Anterior cingulate cortex (tissue), 58 donors: ENCODE measurements at regions not wholly inside any gene's neighbourhood (a gene's known extent, or its start where the extent isn't known, plus 50 kb on each side); places are given as distances from the start of the nearest gene placed in this dataset.
"Not testable (repeated sequence)": the region's sequence is repeated elsewhere in the genome, so short reads cannot be mapped to it uniquely, and the experiment has no call there.

Experiments used
- DNase-seq, 58 donors: peaks; one replicate each; lab custom pipeline; 2025; lab: John Stamatoyannopoulos, UW

DNA sequence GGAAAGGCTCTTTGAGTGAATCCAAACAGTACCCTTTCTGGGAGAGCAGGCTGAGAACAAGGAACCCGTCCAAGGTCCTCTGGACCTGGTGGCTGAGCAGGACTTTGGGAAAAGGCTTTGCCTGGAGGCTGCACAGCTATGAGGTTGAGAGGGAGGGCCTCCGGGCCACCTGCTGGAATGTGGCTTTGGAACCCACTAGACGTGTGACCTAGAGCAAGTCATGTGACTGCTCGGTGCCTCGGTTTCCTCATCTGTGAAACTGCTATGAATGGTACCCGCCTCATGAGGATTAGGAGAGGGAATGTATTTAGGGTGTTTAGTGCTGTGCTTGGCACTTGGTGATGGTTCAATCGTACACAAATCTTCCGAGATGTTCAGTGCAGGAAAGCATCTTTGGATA, 50.4 kb downstream of the HAPSTR1 start:
- DNase-seq = no peak

DNA sequence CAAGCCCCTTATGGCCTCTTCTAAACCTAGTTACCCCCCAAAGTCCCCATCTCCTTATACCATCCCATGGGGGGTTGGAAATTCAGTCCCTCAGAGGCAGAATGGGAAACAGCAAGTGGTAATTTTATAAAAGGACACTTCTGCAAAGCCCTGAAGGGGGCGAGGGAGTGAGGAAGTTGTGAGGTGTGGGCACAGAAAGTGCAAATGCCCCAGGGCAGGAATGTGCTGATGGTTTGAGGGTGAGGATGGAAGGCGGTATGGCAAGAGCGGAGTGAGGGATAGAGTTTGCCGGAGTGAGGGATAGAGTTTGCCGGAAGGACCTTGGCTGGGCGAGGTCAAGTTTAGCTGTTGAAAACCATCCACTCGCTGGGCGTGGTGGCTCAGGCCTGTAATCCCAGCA, 52.7 kb downstream of the HAPSTR1 start:
- no peak for DNase-seq

GRCh38 chr16:9148374-9149015, 57.1 kb downstream of the HAPSTR1 start:
- DNase-seq = no peak

DNA sequence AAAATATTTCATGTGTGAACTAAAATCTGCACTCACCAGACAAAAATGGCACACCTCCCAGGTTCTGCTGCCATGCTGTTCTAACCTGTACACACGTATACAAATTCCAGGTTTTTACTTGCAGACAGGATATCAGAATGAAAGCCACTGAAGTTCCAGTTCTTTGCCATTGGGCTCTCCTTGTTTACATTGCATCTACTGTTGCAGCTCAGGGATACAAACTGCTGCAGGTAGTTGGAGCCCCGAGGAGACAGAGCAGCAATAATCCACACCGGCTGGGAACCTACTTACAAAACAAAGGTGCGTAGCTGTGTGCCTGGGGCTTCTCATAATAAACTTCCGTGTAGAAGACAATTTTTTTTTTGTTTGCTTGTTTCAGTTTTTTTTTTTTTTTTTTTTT, 59.6 kb downstream of the HAPSTR1 start:
- DNase-seq = no peak

DNA sequence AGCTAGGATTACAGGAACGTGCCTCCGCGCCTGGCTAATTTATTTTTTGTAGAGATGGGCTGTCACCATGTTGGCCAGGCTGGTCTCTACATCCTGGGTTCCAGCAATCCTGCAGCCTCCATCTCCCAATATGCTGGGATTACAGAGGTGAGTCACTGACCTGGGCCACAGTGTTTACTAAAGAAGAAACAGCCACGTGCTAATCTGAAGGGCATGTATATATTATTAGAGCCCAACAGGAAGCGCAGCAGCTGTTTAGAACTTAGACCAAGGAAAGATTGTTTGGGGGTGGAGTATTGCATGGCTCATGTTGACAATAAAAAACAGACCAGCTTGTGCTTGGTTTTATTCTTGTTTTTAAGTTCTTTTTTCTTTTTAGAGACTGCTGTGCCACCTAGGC, 60.2 kb downstream of the HAPSTR1 start:
- no peak for DNase-seq

DNA sequence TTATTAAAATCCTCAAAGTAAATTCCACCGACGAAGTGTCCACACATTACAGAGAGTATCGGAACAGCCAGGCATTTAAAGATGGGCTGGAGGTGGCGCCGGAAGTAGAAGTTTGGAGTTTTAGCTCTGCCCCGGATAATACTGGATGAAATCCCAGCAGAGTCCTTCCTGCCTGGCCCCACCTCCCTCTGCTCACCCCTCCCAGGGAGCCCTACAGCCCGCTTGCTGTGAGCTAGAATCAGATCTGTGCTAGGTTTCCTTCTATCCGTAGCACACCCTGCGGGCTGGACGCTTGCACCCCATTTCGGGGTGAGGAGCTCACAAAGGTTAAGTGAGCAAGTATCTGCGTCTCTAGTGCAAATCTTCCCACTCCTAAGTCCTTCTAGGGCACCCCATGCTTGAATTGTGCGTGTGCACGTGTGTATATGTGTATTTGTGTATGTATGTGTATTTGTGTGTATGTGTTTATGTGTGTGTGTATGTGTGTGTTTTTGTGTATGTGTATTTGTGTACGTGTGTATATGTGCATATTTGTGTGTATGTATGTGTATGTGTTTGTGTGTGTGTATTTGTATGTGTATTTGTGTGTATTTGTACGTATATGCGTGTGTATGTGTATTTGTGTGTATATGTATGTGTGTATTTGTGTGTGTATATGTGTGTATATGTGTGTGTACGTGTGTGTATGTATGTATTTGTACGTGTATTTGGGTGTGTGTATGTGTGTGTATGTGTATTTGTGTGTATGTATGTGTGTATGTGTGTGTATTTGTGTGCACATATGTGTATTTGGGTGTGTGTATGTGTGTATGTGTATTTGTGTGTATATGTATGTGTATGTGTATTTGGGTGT, 61.4 kb downstream of the HAPSTR1 start:
- DNase-seq = no peak

GRCh38 chr16:9153502-9153864, 62.0 kb downstream of the HAPSTR1 start:
- no peak for DNase-seq

- peak in 39 of 58 donors; percentile 5 to 69 (median 35) for DNase-seq
These were observed 63.3 kb downstream of the HAPSTR1 start for GRCh38 chr16:9154567-9155410.

- no peak for DNase-seq
These were observed 64.4 kb downstream of the HAPSTR1 start for GRCh38 chr16:9155871-9156270.

DNA sequence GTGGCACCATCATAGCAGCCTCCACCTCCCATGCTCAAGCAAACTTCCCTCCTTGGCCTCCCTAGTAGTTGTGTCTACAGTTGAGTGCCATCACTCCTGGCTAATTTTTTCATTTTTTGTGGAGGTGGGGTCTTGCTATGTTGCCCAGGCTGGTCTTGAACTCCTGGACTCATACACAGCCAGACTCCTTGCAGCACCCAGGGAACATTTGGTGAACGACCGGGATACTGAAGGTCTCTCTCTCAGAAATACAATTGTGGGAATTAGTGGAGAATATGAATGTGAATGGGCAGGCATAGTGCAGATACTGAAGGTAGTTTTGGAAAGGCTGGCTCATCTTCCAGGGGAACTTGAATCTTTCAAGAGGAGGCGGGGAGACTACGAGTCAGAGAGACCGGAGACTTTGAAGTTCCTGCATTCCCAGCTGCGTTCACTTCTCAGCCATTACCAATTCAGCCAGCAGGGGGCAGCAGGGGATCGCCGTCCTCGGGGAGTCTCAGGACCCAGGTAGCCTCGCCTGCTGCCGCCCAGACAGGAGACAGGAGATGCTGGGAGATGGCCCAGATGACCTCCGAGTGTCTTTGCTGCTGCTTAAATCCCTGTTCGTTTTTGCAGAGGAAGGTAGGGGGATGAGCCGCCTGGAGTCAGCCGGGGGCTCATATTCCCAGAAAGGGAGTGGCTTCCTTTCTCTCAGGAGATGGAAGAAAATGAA, 68.6 kb downstream of the HAPSTR1 start:
- DNase-seq = peak in 57 of 58 donors; percentile 18 to 86 (median 60)

DNA sequence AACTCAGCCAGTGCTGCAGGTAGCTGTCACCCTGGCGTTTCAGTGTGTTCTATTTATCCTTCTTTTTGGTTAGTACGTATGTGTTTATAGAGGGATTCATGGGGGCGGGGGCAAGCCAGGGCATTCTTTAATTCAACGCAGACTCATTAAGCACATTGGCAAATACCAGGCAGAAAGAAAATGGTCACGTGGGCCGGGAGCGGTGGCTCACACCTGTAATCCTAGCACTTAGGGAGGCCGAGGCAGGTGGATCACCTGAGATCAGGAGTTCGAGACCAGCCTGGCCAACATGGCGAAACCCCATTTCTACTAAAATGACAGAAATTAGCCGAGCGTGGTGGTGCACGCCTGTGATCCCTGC, 69.1 kb downstream of the HAPSTR1 start:
- no peak for DNase-seq

- no peak for DNase-seq
These were observed 74.2 kb downstream of the HAPSTR1 start for GRCh38 chr16:9165681-9166080.

DNA sequence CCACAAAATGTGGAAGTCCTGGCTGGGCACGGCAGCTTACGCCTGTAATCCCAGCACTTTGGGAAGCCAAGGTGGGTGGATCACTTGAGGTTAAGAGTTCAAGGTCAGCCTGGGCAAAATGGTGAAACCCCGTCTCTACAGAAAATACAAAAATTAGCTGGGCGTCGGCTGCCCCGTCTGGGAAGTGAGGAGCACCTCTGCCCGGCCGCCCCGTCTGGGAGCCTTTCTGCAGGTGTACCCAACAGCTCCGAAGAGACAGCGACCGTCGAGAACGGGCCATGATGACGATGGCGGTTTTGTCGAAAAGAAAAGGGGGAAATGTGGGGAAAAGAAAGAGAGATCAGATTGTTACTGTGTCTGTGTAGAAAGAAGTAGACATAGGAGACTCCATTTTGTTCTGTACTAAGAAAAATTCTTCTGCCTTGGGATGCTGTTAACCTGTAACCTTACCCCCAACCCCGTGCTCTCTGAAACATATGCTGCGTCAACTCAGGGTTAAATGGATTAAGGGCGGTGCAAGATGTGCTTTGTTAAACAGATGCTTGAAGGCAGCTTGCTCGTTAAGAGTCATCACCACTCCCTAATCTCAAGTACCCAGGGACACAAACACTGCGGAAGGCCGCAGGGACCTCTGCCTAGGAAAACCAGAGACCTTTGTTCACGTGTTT, 75.0 kb downstream of the HAPSTR1 start:
- not testable (repeated sequence) for DNase-seq

DNA sequence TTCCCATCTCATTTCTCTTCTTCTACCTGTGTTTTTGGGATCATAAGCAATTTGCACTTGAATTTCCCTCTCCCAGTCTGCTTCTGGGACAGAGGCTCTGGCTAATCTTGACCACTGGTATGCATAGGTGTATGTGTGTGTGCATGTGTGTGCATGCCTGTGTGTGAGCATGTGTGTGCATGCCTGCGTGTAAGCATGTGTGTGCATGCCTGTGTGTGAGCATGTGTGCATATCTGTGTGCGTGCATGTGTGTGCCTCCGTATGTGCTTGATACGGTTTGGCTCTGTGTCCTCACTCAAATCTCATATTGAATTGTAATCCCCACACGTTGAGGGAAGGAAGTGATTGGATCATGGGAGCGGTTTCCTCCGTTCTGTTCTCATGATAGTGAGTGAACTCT, 77.7 kb downstream of the HAPSTR1 start:
- no peak for DNase-seq

DNA sequence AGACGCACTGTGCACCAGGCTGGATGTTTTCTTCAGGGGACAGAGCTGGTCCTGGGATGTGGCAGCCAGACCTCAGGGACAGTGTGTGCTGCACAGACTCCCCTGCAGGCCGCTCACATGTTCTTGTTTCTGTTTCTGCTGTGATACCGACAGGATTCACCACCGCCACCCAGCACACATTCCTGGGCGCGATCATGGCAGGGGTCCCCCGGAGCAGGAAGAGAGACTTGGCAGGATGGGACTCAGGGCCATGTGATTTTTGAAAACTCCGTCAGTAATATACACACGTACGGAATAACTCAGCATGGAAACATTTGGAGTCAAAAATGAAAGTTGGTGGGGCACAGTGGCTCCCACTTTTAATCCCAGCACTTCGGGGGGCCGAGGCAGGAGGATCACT, 79.0 kb downstream of the HAPSTR1 start:
- no peak for DNase-seq

GRCh38 chr16:9176547-9177418, 85.3 kb downstream of the HAPSTR1 start:
- peak in 50 of 58 donors; percentile 4 to 89 (median 62) for DNase-seq

GRCh38 chr16:9177861-9178260, 86.4 kb downstream of the HAPSTR1 start:
- no peak for DNase-seq

DNA sequence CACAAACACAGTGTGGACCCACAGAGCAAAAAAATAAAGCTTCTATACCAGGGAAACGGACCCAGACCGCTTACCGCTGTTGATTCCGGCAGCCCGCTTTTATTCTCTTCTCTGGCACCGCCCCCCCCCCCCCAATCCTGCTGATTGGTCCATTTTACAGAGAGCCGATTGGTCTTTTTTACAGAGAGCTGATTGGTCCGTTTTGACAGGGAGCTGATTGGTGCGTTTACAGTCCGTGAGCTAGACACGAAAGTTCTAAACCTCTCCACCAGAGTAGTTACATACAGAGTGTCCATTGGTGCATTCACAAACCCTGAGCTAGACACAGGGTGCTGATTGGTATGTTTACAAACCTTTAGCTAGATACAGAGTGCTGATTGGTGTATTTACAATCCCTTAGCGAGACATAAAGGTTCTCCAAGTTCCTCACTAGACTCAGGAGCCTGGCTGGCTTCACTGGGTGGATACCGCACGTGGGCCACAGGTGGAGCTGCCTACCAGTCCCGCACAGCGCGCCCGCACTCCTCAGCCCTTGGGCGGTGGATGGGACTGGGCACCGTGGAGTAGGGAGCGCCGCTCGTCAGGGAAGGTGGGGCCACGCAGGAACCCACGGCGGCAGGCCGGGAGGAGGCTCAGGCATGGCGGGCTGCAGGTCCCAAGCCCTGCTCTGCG, 92.4 kb downstream of the HAPSTR1 start:
- DNase-seq = no peak

- DNase-seq = no peak
These were observed 92.9 kb downstream of the HAPSTR1 start for GRCh38 chr16:9184354-9184690.
